HepG2 (cell line): ENCODE measurements at regions not wholly inside any gene's neighbourhood (a gene's known extent, or its start where the extent isn't known, plus 50 kb on each side); places are given as distances from the start of the nearest gene placed in this dataset.

Experiments
- ATF1 ChIP-seq: IDR thresholded peaks from 2 replicates; pipeline ENCODE4 v1.6.1; 2016; ENCODE audit warnings: mild to moderate bottlenecking, control low read depth
- DNMT1 ChIP-seq: sonication (generic); formaldehyde crosslinking; IDR thresholded peaks from 2 replicates; pipeline ENCODE4 v1.5.1; 2020; ENCODE audit warnings: mild to moderate bottlenecking, missing genetic modification reagents
- EP300 ChIP-seq, 3 experiments: sonication (generic) in 1 of 3; formaldehyde crosslinking in 1 of 3; IDR thresholded peaks; 2 replicates each; pipeline versions ENCODE4 v1.5.1 to v1.6.1; 2011 to 2020; ENCODE audit warnings: low read depth in 2 of 3, low read length in 2 of 3, borderline replicate concordance in 1 of 3, improper control_type of control experiment in 1 of 3, mild to moderate bottlenecking in 1 of 3, missing genetic modification reagents in 1 of 3, moderate library complexity in 1 of 3
- GATAD2A ChIP-seq: IDR thresholded peaks from 2 replicates; pipeline ENCODE4 v1.6.1; 2016
- NFRKB ChIP-seq: fragments of 450-650 bp; IDR thresholded peaks from 2 replicates; pipeline ENCODE4 v1.6.1; 2017
- RNF2 ChIP-seq: fragments of 450-650 bp; conservative IDR thresholded peaks from 2 replicates; pipeline ENCODE4 v1.6.1; 2016; ENCODE audit warnings: low read depth
- ZC3H4 ChIP-seq: sonication (generic); formaldehyde crosslinking; IDR thresholded peaks from 2 replicates; pipeline ENCODE4 v1.4.0; 2020; ENCODE audit warnings: missing genetic modification reagents, borderline replicate concordance
- ZNF274 ChIP-seq: sonication (generic); formaldehyde crosslinking; IDR thresholded peaks from 2 replicates; pipeline ENCODE4 v1.5.1; 2020; ENCODE audit warnings: mild to moderate bottlenecking, missing genetic modification reagents
- ZNF335 ChIP-seq: sonication (generic); formaldehyde crosslinking; IDR thresholded peaks from 2 replicates; pipeline ENCODE4 v1.4.0; 2020; ENCODE audit warnings: missing genetic modification reagents

DNA sequence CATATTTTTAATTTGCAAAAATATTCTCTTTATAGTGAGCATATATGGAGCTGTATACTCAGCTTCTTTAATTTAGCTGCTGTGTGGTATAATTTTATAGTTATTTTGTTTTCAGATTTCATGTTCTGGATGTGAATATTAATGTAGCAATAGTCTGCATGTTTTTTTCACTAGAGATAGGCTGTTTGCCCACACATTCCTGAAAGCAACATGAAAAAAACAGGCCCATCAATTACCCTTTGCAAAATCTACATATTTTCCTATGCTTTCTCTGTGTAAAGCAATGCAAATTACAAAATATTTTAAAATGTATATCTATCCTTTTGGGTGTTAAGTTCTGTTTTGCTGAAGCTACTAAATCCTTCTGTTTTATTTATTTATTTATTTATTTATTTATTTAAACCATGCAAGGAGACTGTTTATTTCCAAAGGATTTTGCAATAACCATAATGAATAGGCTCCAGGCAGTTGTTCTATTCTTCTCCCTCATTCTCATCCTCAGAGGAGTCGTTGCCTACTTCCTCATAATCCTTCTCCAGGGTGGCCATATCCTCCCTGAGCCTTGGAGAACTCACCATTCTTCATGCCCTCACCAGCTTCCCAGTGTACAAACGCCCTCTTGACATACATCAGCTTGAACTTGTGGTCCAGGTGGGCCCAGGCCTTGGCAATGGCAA, 277.1 kb downstream of the ANKRD50 start:
- TF ChIP-seq GATAD2A (no peak), EP300 (IDR thresholded peaks at IDR 0.05; ENCODE audit: low read depth in 2 of 2, low read length in 2 of 2) (no peak), EP300 (CRISPR knock-in tag; IDR thresholded peaks at IDR 0.05; ENCODE audit: borderline replicate concordance) (no peak), DNMT1 (CRISPR knock-in tag) (no peak), ZNF335 (no peak), NFRKB (no peak), RNF2 (no peak), ZC3H4 (CRISPR knock-in tag) (no peak), ZNF274 (no peak), ATF1 (CRISPR knock-in tag) (no peak)
